ENCODE measurements at regions not wholly inside any gene's neighbourhood (a gene's known extent, or its start where the extent isn't known, plus 50 kb on each side); places are given as distances from the start of the nearest gene placed in this dataset.

DNA sequence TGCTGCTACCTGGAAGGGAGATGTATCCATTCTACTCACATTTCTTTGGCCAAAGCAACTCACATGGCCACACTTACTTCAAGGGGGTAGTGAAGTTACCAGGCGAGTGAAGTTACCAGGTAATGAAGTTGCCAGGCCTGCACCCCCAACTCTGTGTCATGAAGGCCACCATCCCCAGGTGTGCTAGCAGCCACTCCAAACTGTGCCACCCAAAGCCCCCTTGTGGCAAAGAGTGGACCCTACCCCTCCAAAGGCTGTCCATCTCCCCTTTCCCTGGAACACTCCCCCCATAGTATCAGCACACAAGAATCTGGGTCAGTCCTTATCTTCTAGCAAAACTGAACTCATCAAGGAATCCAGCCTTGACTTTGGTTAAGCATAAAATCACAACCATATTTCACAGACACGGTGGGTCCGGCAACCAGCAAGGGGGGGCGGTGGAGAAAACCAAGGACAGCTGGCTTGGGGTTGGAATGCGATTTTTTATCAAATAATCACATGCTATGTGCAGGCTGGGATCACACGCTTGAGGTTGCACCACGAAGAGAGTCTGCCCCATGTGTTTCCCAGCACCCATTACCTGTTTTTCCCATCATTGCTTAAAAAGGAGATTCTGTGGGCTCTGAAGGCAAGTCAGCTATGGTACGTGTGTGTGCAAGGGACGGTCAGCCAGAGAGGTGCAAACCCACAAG lies 60.9 kb downstream of the ZFP36L2 start:
- H3K9me3 ChIP-seq = no peaks in the 10 kb centered on the region

DNA sequence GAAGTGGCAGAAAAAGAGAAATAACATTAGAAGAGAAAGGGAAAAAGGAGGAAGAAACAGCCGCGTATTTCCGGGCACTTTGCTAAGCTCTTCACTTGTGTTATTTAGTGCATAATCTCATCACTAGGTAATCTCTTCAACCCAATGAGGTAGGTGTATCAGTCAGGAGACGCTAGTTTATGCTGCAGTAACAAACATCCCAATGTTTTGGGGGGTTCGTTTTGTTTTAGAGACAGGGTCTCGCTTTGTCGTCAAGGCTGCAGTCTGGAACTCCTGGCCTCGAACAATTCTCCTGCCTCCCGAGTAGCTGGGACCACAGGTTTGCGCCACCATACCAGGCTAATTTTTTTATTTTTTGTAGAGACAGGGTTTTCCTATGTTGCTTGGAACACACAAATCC lies 61.7 kb downstream of the ZFP36L2 start:
- Histone ChIP-seq H3K4me1 (peaks cover 3 to 13% of the 10 kb centered on the region in 2 donors), H3K36me3 (no peaks in the 10 kb centered on the region), H3K9me3 (no peaks in the 10 kb centered on the region), H3K27ac (no peak overlapping the region), H3K27me3 (no peaks in the 10 kb centered on the region), H3K4me3 (no peak overlapping the region)
- intact Hi-C loops (cut with DNase I) = no loop called here
- TF ChIP-seq, protein P1, sequence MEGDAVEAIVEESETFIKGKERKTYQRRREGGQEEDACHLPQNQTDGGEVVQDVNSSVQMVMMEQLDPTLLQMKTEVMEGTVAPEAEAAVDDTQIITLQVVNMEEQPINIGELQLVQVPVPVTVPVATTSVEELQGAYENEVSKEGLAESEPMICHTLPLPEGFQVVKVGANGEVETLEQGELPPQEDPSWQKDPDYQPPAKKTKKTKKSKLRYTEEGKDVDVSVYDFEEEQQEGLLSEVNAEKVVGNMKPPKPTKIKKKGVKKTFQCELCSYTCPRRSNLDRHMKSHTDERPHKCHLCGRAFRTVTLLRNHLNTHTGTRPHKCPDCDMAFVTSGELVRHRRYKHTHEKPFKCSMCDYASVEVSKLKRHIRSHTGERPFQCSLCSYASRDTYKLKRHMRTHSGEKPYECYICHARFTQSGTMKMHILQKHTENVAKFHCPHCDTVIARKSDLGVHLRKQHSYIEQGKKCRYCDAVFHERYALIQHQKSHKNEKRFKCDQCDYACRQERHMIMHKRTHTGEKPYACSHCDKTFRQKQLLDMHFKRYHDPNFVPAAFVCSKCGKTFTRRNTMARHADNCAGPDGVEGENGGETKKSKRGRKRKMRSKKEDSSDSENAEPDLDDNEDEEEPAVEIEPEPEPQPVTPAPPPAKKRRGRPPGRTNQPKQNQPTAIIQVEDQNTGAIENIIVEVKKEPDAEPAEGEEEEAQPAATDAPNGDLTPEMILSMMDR (IDR thresholded peaks at IDR 0.05) = no peak
- no peak for DNase-seq (ENCODE audit: low spot score in 2 of 2)

More for the DNA sequence above, 60.9 kb downstream of the ZFP36L2 start:
- H3K36me3 ChIP-seq = no peaks in the 10 kb centered on the region
- no peak overlapping the region for H3K27ac ChIP-seq
- intact Hi-C loops (cut with DNase I) = no loop called here
- no peak overlapping the region for H3K4me3 ChIP-seq
- H3K27me3 ChIP-seq = no peaks in the 10 kb centered on the region
- no peak for DNase-seq (ENCODE audit: low spot score in 2 of 2)
- H3K4me1 ChIP-seq = peaks cover 0 to 6% of the 10 kb centered on the region in 2 donors
- TF ChIP-seq, protein P1 (IDR thresholded peaks at IDR 0.05) = no peak

DNA sequence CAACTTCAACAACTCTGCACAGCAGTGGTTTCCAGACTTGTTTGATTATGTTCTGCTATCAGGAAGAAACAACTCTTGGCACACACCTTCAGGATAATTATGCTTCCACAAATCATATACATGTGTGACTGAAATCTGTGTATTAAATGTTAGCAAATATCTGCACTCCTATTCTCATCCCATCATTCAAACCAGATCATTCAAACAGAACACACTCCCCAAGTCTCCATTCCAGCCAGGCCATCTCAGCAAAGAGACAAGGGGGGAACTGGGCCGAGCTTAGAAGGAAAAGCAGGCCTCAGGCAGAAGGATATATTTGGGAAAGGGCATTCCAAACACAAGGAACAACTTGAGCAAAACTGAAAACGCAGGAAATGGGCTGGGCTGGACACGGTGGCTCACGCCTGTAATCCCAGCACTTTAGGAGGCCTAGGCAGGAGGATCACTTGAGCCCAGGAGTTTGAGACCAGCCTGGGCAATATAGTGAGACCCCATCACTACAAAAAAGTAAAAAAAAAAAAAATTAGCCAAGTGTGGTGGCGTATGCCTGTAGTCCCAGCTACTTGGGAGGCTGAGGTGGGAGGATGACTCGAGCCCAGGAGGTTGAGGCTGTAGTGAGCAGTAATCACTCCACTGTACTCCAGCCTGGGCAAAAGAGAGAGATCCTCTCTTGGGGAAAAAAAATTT lies 62.7 kb downstream of the ZFP36L2 start:
- H3K9me3 ChIP-seq = no peaks in the 10 kb centered on the region
- intact Hi-C loops (cut with DNase I) = no loop called here
- no peak overlapping the region for H3K4me3 ChIP-seq
- TF ChIP-seq, protein P1 (IDR thresholded peaks at IDR 0.05) = no peak
- H3K36me3 ChIP-seq = no peaks in the 10 kb centered on the region
- H3K4me1 ChIP-seq = peaks cover 8 to 18% of the 10 kb centered on the region in 2 donors
- no peaks in the 10 kb centered on the region for H3K27me3 ChIP-seq
- no peak for DNase-seq (ENCODE audit: low spot score in 2 of 2)
- no peak overlapping the region for H3K27ac ChIP-seq

DNA sequence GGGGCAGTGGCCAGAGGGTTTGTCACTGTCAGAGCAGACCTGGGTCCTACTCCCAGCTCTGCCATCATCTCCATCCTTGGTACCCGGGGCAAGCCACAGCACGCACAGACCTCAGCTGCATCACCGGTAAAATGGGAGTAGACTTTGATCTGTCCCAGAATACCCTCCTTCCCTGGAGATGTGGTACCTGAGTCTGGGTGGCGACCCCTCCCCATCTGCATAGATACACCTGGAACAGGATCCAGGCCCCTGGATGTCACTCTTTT lies 64.0 kb downstream of the ZFP36L2 start:
- no peak overlapping the region for H3K4me3 ChIP-seq
- H3K27ac ChIP-seq = no peak overlapping the region
- DNase-seq (ENCODE audit: low spot score in 2 of 2) = no peak
- intact Hi-C loops (cut with DNase I) = no loop called here
- TF ChIP-seq, protein P1 (IDR thresholded peaks at IDR 0.05) = no peak
- no peaks in the 10 kb centered on the region for H3K9me3 ChIP-seq
- peaks cover 20 to 28% of the 10 kb centered on the region in 2 donors for H3K4me1 ChIP-seq
- no peaks in the 10 kb centered on the region for H3K36me3 ChIP-seq
- no peaks in the 10 kb centered on the region for H3K27me3 ChIP-seq

DNA sequence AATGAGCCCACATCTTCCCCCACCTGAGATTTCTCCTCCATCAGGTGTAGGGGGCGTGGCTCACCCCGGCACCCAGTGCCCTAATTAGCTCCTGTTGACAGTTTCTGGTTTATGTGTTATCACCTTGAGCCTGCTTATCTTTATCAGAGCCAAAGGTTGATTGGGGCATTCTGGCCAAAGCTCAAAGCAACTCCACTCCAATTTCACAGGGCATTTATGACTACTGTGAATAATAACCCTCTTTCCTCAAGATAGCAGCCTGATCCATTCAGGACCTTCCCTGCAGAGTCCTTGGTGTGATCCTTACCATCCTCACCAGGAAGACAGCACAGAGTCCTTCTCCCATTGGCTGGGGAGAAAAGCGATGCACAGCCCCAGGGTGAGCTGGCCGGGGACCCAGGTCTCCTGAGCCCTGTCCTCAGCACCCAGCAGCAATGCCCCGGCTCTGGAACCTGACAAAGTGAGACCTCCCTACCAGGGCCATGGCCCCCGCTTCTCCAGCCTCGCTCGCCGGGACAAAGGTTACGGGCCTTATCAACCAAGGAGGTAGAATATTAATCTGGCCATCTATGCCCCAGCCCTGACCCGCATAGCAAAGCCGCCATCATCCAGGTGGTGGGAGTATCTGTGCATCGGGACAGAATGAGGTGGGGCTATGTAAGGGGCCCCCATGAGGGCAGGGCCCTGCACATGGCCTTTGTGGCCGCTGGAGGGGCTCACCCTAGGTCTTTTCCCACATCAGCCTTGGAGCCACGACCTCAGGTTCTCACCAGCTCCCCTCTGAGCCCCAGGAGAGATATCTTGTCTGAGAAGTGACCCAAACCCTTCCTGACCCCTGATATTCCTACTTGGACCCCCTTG lies 64.5 kb downstream of the ZFP36L2 start:
- Histone ChIP-seq H3K4me1 (peaks cover 22 to 31% of the 10 kb centered on the region in 2 donors), H3K27ac (no peak overlapping the region)
- intact Hi-C loops (cut with DNase I) = no loop called here

More for the DNA sequence above, 64.5 kb downstream of the ZFP36L2 start:
- Histone ChIP-seq H3K4me3 (no peak overlapping the region), H3K9me3 (no peaks in the 10 kb centered on the region), H3K27me3 (no peaks in the 10 kb centered on the region), H3K36me3 (no peaks in the 10 kb centered on the region)
- TF ChIP-seq, protein P1 (IDR thresholded peaks at IDR 0.05) = no peak
- DNase-seq (ENCODE audit: low spot score in 2 of 2) = no peak

Measured in ascending aorta (tissue), 2 donors.